K562 (cell line): ENCODE measurements at regions not wholly inside any gene's neighbourhood (a gene's known extent, or its start where the extent isn't known, plus 50 kb on each side); places are given as distances from the start of the nearest gene placed in this dataset.
A peak's percentile ranks its signal among the peaks of the same experiment; 100 is the strongest.

Source experiments
- ATF7 ChIP-seq: fragments of 450-650 bp; IDR thresholded peaks from 2 replicates; pipeline ENCODE4 v1.7.1; 2014; ENCODE audit warnings: mild to moderate bottlenecking, moderate library complexity
- BHLHE40 ChIP-seq: IDR thresholded peaks from 2 replicates; pipeline ENCODE4 v1.6.1; 2011; ENCODE audit warnings: low read length, improper control_type of control experiment
- CREM ChIP-seq: IDR thresholded peaks from 2 replicates; pipeline ENCODE4 v1.6.1; 2014; ENCODE audit warnings: antibody characterized with exemption, low read depth
- FOSL1 ChIP-seq: fragments of 200-800 bp; sonication (Bioruptor generic); conservative IDR thresholded peaks from 2 replicates; pipeline ENCODE4 v1.6.1; 2016; ENCODE audit warnings: missing genetic modification characterization, missing compliant biosample characterization
- MEIS2 ChIP-seq: fragments of 450-650 bp; IDR thresholded peaks from 2 replicates; pipeline ENCODE4 v1.6.1; 2014; ENCODE audit warnings: mild to moderate bottlenecking; ENCODE audit not compliant: partially characterized antibody
- MYNN ChIP-seq, 2 experiments: sonication (generic); formaldehyde crosslinking in 1 of 2; IDR thresholded peaks; 2 replicates each; pipeline versions ENCODE4 v1.5.0 to v1.6.1; 2016 to 2020; ENCODE audit warnings: antibody characterized with exemption in 1 of 2, missing genetic modification reagents in 1 of 2
- NFIC ChIP-seq: fragments of 450-650 bp; IDR thresholded peaks from 2 replicates; pipeline ENCODE4 v1.6.1; 2017; ENCODE audit warnings: mild to moderate bottlenecking, inconsistent platforms
- SMARCE1 ChIP-seq: fragments of 450-650 bp; IDR thresholded peaks from 2 replicates; pipeline ENCODE4 v1.7.1; 2016; ENCODE audit warnings: mild to moderate bottlenecking
- SPI1 ChIP-seq: IDR thresholded peaks from 2 replicates; pipeline ENCODE4 v1.6.1; 2011; ENCODE audit warnings: low read depth, low read length, control low read depth, borderline replicate concordance
- TF ChIP-seq, protein P1 (sequence below): fragments of 450-650 bp; IDR thresholded peaks from 2 replicates; pipeline ENCODE4 v1.6.1; 2016
- TF ChIP-seq, protein P2 (sequence below), 2 experiments: IDR thresholded peaks in 1 of 2; conservative IDR thresholded peaks in 1 of 2; 2 replicates each; pipeline ENCODE4 v1.6.1; 2016; ENCODE audit warnings: low read depth in 2 of 2, mild to moderate bottlenecking in 1 of 2, missing compliant biosample characterization in 1 of 2, missing genetic modification characterization in 1 of 2, moderate library complexity in 1 of 2
- TF ChIP-seq, protein P3 (sequence below), 2 experiments: fragments of 450-650 bp in 1 of 2; sonication (generic) in 1 of 2; formaldehyde crosslinking in 1 of 2; IDR thresholded peaks in 1 of 2; conservative IDR thresholded peaks in 1 of 2; 2 replicates each; pipeline versions ENCODE4 v1.6.1 to v1.8.1; 2016 to 2023; ENCODE audit warnings: mild to moderate bottlenecking in 2 of 2, moderate library complexity in 2 of 2, inconsistent platforms in 1 of 2, missing genetic modification reagents in 1 of 2
- TF ChIP-seq, protein P4 (sequence below): sonication (generic); formaldehyde crosslinking; IDR thresholded peaks from 2 replicates; pipeline ENCODE4 v1.4.0; 2020; ENCODE audit warnings: mild to moderate bottlenecking, missing genetic modification reagents
- TF ChIP-seq, protein P5 (sequence below): sonication (generic); IDR thresholded peaks from 2 replicates; pipeline ENCODE4 v1.6.1; 2016
- TF ChIP-seq, protein P6 (sequence below): fragments of 200-800 bp; sonication (Bioruptor generic); IDR thresholded peaks from 2 replicates; pipeline ENCODE4 v1.6.1; 2017; ENCODE audit warnings: missing genetic modification characterization, missing compliant biosample characterization

DNA sequence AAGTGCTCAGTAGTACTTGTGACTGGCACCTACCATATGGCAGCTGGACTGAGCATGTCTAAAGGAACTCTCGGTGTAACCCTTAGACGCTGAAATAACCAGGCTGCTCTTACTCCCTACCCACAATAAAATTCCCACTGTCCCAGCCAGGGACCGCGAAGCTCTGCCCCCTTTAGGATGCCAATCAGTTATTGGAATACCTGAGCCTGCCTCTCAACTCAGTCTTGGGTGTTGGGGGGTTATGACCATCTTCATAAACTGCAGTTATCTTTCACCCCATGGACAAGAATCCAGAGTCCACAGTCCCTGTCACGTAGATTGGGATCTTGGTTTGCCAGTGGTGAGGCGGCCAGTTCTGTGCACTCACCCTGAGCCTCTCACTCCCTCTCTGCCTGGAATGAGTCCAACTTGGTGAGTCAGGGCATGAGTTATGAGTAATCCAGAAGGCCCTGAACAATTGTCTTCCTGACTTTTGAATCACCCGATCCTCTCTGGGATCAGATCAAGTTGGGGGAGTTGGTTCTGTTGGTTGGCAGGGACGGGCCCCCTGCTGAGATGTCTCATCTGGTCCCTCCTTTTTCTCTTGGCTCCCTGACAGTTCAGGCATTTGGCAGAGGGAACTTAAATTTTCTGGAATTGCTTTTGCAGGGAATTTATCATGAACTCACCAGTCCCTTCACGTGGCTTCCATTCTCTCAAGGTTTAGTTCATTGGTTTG is 120.1 kb upstream of the UBE2E1 start (continued):
- TF ChIP-seq, protein P1, sequence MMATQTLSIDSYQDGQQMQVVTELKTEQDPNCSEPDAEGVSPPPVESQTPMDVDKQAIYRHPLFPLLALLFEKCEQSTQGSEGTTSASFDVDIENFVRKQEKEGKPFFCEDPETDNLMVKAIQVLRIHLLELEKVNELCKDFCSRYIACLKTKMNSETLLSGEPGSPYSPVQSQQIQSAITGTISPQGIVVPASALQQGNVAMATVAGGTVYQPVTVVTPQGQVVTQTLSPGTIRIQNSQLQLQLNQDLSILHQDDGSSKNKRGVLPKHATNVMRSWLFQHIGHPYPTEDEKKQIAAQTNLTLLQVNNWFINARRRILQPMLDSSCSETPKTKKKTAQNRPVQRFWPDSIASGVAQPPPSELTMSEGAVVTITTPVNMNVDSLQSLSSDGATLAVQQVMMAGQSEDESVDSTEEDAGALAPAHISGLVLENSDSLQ = 0 out of 2 replicates have a peak, but pooled peaks have one; percentile 30
- peak; percentile 37; the same call in 1 of the 2 replicates for TF ChIP-seq MYNN (IDR thresholded peaks at IDR 0.05)
- no peak for TF ChIP-seq MYNN (CRISPR knock-in tag; IDR thresholded peaks at IDR 0.05)
- peak; percentile 82 for TF ChIP-seq MEIS2
- peak; percentile 47; the same call in 1 of the 2 replicates for TF ChIP-seq ATF7
- TF ChIP-seq, protein P2, sequence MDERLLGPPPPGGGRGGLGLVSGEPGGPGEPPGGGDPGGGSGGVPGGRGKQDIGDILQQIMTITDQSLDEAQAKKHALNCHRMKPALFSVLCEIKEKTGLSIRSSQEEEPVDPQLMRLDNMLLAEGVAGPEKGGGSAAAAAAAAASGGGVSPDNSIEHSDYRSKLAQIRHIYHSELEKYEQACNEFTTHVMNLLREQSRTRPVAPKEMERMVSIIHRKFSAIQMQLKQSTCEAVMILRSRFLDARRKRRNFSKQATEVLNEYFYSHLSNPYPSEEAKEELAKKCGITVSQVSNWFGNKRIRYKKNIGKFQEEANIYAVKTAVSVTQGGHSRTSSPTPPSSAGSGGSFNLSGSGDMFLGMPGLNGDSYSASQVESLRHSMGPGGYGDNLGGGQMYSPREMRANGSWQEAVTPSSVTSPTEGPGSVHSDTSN (CRISPR knock-in tag; IDR thresholded peaks at IDR 0.05; ENCODE audit: low read depth) = no peak
- TF ChIP-seq, protein P2 (tag; conservative IDR thresholded peaks at IDR 0.05; ENCODE audit: low read depth) = peak; percentile 69
- TF ChIP-seq NFIC = peak; percentile 94
- 0 out of 2 replicates have a peak, but pooled peaks have one; percentile 6 for TF ChIP-seq CREM
- TF ChIP-seq FOSL1 (tag) = peak; percentile 99
- TF ChIP-seq, protein P3, sequence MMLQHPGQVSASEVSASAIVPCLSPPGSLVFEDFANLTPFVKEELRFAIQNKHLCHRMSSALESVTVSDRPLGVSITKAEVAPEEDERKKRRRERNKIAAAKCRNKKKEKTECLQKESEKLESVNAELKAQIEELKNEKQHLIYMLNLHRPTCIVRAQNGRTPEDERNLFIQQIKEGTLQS (IDR thresholded peaks at IDR 0.05) = peak; percentile 88
- TF ChIP-seq, protein P3 (CRISPR knock-in tag; conservative IDR thresholded peaks at IDR 0.05) = peak; percentile 68; the same call in 1 of the 2 replicates
- no peak for TF ChIP-seq SPI1
- TF ChIP-seq, protein P4, sequence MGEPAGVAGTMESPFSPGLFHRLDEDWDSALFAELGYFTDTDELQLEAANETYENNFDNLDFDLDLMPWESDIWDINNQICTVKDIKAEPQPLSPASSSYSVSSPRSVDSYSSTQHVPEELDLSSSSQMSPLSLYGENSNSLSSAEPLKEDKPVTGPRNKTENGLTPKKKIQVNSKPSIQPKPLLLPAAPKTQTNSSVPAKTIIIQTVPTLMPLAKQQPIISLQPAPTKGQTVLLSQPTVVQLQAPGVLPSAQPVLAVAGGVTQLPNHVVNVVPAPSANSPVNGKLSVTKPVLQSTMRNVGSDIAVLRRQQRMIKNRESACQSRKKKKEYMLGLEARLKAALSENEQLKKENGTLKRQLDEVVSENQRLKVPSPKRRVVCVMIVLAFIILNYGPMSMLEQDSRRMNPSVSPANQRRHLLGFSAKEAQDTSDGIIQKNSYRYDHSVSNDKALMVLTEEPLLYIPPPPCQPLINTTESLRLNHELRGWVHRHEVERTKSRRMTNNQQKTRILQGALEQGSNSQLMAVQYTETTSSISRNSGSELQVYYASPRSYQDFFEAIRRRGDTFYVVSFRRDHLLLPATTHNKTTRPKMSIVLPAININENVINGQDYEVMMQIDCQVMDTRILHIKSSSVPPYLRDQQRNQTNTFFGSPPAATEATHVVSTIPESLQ (CRISPR knock-in tag) = no peak
- TF ChIP-seq BHLHE40 = peak; percentile 17; the same call in 1 of the 2 replicates
- TF ChIP-seq, protein P5, sequence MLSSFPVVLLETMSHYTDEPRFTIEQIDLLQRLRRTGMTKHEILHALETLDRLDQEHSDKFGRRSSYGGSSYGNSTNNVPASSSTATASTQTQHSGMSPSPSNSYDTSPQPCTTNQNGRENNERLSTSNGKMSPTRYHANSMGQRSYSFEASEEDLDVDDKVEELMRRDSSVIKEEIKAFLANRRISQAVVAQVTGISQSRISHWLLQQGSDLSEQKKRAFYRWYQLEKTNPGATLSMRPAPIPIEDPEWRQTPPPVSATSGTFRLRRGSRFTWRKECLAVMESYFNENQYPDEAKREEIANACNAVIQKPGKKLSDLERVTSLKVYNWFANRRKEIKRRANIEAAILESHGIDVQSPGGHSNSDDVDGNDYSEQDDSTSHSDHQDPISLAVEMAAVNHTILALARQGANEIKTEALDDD = peak; percentile 50; the same call in 1 of the 2 replicates
- TF ChIP-seq SMARCE1 = peak; percentile 72
- TF ChIP-seq, protein P6, sequence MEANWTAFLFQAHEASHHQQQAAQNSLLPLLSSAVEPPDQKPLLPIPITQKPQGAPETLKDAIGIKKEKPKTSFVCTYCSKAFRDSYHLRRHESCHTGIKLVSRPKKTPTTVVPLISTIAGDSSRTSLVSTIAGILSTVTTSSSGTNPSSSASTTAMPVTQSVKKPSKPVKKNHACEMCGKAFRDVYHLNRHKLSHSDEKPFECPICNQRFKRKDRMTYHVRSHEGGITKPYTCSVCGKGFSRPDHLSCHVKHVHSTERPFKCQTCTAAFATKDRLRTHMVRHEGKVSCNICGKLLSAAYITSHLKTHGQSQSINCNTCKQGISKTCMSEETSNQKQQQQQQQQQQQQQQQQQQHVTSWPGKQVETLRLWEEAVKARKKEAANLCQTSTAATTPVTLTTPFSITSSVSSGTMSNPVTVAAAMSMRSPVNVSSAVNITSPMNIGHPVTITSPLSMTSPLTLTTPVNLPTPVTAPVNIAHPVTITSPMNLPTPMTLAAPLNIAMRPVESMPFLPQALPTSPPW (CRISPR knock-in tag) = peak; percentile 41; the same call in 1 of the 2 replicates
